Liver (tissue), 8 donors: ENCODE measurements at regions not wholly inside any gene's neighbourhood (a gene's known extent, or its start where the extent isn't known, plus 50 kb on each side); places are given as distances from the start of the nearest gene placed in this dataset.

Experiments
- DNase-seq: peaks from one replicate; pipeline ENCODE4 v3.0.0-alpha.2; 2017; ENCODE audit warnings: low spot score
- H3K27ac ChIP-seq, 2 donors: one replicate each; pipeline ENCODE4 v1.7.0; 2013; ENCODE audit warnings: inconsistent platforms in 2 of 2, low read length in 2 of 2, control low read depth in 1 of 2, low read depth in 1 of 2, mild to moderate bottlenecking in 1 of 2
- H3K27me3 ChIP-seq, 4 donors: one replicate each; pipeline versions ENCODE4 v1.6.1 to v1.7.0; 2013; ENCODE audit warnings: low read length in 3 of 4, inconsistent platforms in 1 of 4, mild to moderate bottlenecking in 1 of 4, moderate library complexity in 1 of 4; ENCODE audit not compliant: control insufficient read depth in 4 of 4, insufficient read depth in 4 of 4
- H3K36me3 ChIP-seq, 4 donors: one replicate each; pipeline versions ENCODE4 v1.6.1 to v1.7.0; 2013; ENCODE audit warnings: low read length in 3 of 4, mild to moderate bottlenecking in 3 of 4, low read depth in 1 of 4, moderate library complexity in 1 of 4; ENCODE audit not compliant: control insufficient read depth in 4 of 4, insufficient read depth in 3 of 4
- H3K4me1 ChIP-seq, 4 donors: one replicate each; pipeline versions ENCODE4 v1.6.1 to v1.7.0; 2013; ENCODE audit warnings: low read length in 3 of 4, mild to moderate bottlenecking in 3 of 4, moderate library complexity in 1 of 4; ENCODE audit not compliant: control insufficient read depth in 4 of 4, insufficient read depth in 4 of 4
- H3K4me3 ChIP-seq, 3 donors: one replicate each; pipeline versions ENCODE4 v1.6.1 to v1.7.0; 2013; ENCODE audit warnings: low read length in 3 of 3, control low read depth in 1 of 3, low read depth in 1 of 3, mild to moderate bottlenecking in 1 of 3
- H3K9ac ChIP-seq, 2 donors: one replicate each; pipeline ENCODE4 v1.7.0; 2013; ENCODE audit warnings: low read length in 2 of 2, mild to moderate bottlenecking in 2 of 2, moderate library complexity in 2 of 2, control low read depth in 1 of 2, low read depth in 1 of 2
- H3K9me3 ChIP-seq, 4 donors: one replicate each; pipeline versions ENCODE4 v1.6.1 to v1.7.0; 2013; ENCODE audit warnings: low read length in 3 of 4; ENCODE audit not compliant: control insufficient read depth in 4 of 4
- ATF3 ChIP-seq: IDR thresholded peaks from 2 replicates; pipeline ENCODE4 v1.6.1; 2016; ENCODE audit warnings: antibody characterized with exemption
- CTCF ChIP-seq: fragments of 150-350 bp; IDR thresholded peaks from 2 replicates; pipeline ENCODE4 v1.5.1; 2017; ENCODE audit warnings: improper control_type of control experiment, low read depth, low read length; ENCODE audit not compliant: missing input control
- EGR1 ChIP-seq, 2 donors: IDR thresholded peaks; 2 replicates each; pipeline ENCODE4 v1.6.1; 2016 to 2018; ENCODE audit warnings: antibody characterized with exemption in 2 of 2, low read depth in 2 of 2
- FOXA1 ChIP-seq: IDR thresholded peaks from 2 replicates; pipeline ENCODE4 v1.6.1; 2016; ENCODE audit warnings: antibody characterized with exemption
- FOXA2 ChIP-seq: IDR thresholded peaks from 2 replicates; pipeline ENCODE4 v1.6.1; 2016; ENCODE audit warnings: antibody characterized with exemption
- GABPA ChIP-seq, 2 donors: IDR thresholded peaks in 1 of 2; conservative IDR thresholded peaks in 1 of 2; 2 replicates each; pipeline ENCODE4 v1.6.1; 2016; ENCODE audit warnings: antibody characterized with exemption in 2 of 2, mild to moderate bottlenecking in 1 of 2, moderate library complexity in 1 of 2
- HNF4A ChIP-seq, 2 donors: conservative IDR thresholded peaks; 2 replicates each; pipeline ENCODE4 v1.6.1; 2016; ENCODE audit warnings: antibody characterized with exemption in 2 of 2, mild to moderate bottlenecking in 2 of 2
- HNF4G ChIP-seq: IDR thresholded peaks from 2 replicates; pipeline ENCODE4 v1.6.1; 2016; ENCODE audit warnings: antibody characterized with exemption
- JUND ChIP-seq, 2 donors: IDR thresholded peaks; 2 replicates each; pipeline ENCODE4 v1.6.1; 2016; ENCODE audit warnings: antibody characterized with exemption in 2 of 2
- MAX ChIP-seq: IDR thresholded peaks from 2 replicates; pipeline ENCODE4 v1.6.1; 2016; ENCODE audit warnings: antibody characterized with exemption
- NR2F2 ChIP-seq: IDR thresholded peaks from 2 replicates; pipeline ENCODE4 v1.6.1; 2016; ENCODE audit warnings: antibody characterized with exemption
- RAD21 ChIP-seq, 2 donors: IDR thresholded peaks; 2 replicates each; pipeline ENCODE4 v1.6.1; 2016; ENCODE audit warnings: antibody characterized with exemption in 2 of 2, mild to moderate bottlenecking in 2 of 2
- REST ChIP-seq: IDR thresholded peaks from 2 replicates; pipeline ENCODE4 v1.6.1; 2016; ENCODE audit warnings: antibody characterized with exemption, mild to moderate bottlenecking
- RXRA ChIP-seq, 2 donors: IDR thresholded peaks; 2 replicates each; pipeline ENCODE4 v1.6.1; 2017 to 2018; ENCODE audit warnings: antibody characterized with exemption in 2 of 2, mild to moderate bottlenecking in 1 of 2
- SP1 ChIP-seq: IDR thresholded peaks from 2 replicates; pipeline ENCODE4 v1.6.1; 2018; ENCODE audit warnings: antibody characterized with exemption, mild to moderate bottlenecking
- TAF1 ChIP-seq: conservative IDR thresholded peaks from 2 replicates; pipeline ENCODE4 v1.6.1; 2016; ENCODE audit warnings: antibody characterized with exemption, mild to moderate bottlenecking
- YY1 ChIP-seq: IDR thresholded peaks from 2 replicates; pipeline ENCODE4 v1.6.1; 2016; ENCODE audit warnings: antibody characterized with exemption, mild to moderate bottlenecking
- ZBTB33 ChIP-seq: IDR thresholded peaks from 2 replicates; pipeline ENCODE4 v1.6.1; 2016; ENCODE audit warnings: antibody characterized with exemption
- WGBS: extraction: QIAGEN DNeasy Blood & Tissue Kit; methylation state at CpG from one replicate; pipeline ENCODE4 v1.1.7; 2013; 5-methylcytosine and 5-hydroxymethylcytosine counted together
- donor health status: healthy.
- donor health status: healthy.
- donor health status: healthy.
- donor health status: healthy.
- donor health status: healthy.

- no peaks in the 10 kb centered on the region for H3K9me3 ChIP-seq
- no peak overlapping the region for H3K9ac ChIP-seq
- no peaks in the 10 kb centered on the region for H3K4me1 ChIP-seq
- H3K27me3 ChIP-seq: no peaks in the 10 kb centered on the region
- no peak for DNase-seq
- TF ChIP-seq RXRA (IDR thresholded peaks at IDR 0.05) (no peak), EGR1 (IDR thresholded peaks at IDR 0.05; ENCODE audit: low read depth in 2 of 2) (no peak), GABPA (IDR thresholded peaks at IDR 0.05 in 1 of 2, conservative IDR thresholded peaks at IDR 0.05 in 1 of 2) (no peak), REST (no peak), YY1 (no peak), SP1 (no peak), HNF4A (conservative IDR thresholded peaks at IDR 0.05) (no peak)
- no peak overlapping the region for H3K4me3 ChIP-seq
- 69% methylated on average over 2 of the region's 2 CpGs for WGBS
- H3K36me3 ChIP-seq: no peaks in the 10 kb centered on the region
- H3K27ac ChIP-seq: no peak overlapping the region
Measured at GRCh38 chr10:31147210-31147608, 115.5 kb upstream of the ZNF438 start.

DNA sequence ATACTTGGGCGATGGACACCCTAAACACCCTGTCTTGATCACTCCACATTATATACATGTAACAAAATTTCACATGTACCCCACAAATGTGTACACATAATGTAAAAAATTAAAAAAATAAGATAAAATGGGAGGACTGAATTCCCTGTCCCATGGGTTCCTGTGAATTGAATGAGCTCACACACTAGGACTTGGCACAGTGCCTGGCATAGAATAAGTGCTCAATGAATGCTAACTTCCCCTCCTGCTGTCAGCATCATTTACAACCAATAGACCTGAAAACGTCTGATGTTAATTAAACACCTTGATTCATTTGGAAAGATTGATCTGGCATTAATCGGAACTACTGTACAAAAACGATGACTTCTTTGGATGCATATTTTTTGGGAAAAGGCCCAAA, 117.3 kb upstream of the ZNF438 start:
- H3K36me3 ChIP-seq: no peaks in the 10 kb centered on the region
- DNase-seq: no peak
- H3K27ac ChIP-seq: no peak overlapping the region
- no peak for TF ChIP-seq GABPA (IDR thresholded peaks at IDR 0.05 in 1 of 2, conservative IDR thresholded peaks at IDR 0.05 in 1 of 2)
- no peak for TF ChIP-seq JUND (IDR thresholded peaks at IDR 0.05)
- TF ChIP-seq HNF4G: no peak
- no peak for TF ChIP-seq REST
- no peak for TF ChIP-seq ZBTB33
- no peak for TF ChIP-seq FOXA2
- TF ChIP-seq TAF1: no peak
- TF ChIP-seq RXRA (IDR thresholded peaks at IDR 0.05): no peak
- TF ChIP-seq EGR1 (IDR thresholded peaks at IDR 0.05; ENCODE audit: low read depth in 2 of 2): no peak
- no peak for TF ChIP-seq CTCF
- no peak for TF ChIP-seq ATF3
- TF ChIP-seq FOXA1: no peak
- no peak for TF ChIP-seq HNF4A (conservative IDR thresholded peaks at IDR 0.05)
- no peak for TF ChIP-seq SP1
- TF ChIP-seq YY1: no peak
- TF ChIP-seq RAD21 (IDR thresholded peaks at IDR 0.05): no peak
- no peak for TF ChIP-seq MAX
- TF ChIP-seq NR2F2: no peak
- H3K9me3 ChIP-seq: no peaks in the 10 kb centered on the region
- H3K27me3 ChIP-seq: no peaks in the 10 kb centered on the region
- no peak overlapping the region for H3K4me3 ChIP-seq
- no peak overlapping the region for H3K9ac ChIP-seq
- 82% methylated on average over 4 of the region's 4 CpGs for WGBS
- H3K4me1 ChIP-seq: no peaks in the 10 kb centered on the region
